ENCODE measurements at regions not wholly inside any gene's neighbourhood (a gene's known extent, or its start where the extent isn't known, plus 50 kb on each side); places are given as distances from the start of the nearest gene placed in this dataset.

DNA sequence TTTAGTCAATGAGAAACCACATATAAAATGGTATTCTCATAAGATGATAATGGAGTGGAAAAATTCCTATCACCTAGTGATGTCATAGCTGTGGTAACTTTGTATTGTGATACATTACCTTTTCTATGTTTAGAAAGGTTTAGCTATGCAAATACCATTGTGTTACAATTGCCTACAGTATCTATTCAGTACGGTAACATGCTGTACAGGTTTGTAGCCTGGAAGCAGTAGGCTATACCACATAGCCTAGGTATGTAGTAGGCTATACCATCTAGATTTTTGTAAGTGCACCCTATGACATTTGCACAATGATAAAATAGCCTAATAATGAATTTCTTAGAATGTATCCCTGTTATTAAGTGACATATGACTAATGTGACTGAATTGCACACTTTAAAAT is 50.5 kb upstream of the CCDC196 start:
- DNase-seq (ENCODE audit: insufficient read length, low spot score) (no peak), FAIRE-seq (no peak)

Measured in GM19239 (cell line).